ENCODE measurements at regions not wholly inside any gene's neighbourhood (a gene's known extent, or its start where the extent isn't known, plus 50 kb on each side); places are given as distances from the start of the nearest gene placed in this dataset.

GRCh38 chr1:5005171-5005570, 350.8 kb downstream of the AJAP1 start:
- DNase-seq (ENCODE audit: low spot score): no peak

DNA sequence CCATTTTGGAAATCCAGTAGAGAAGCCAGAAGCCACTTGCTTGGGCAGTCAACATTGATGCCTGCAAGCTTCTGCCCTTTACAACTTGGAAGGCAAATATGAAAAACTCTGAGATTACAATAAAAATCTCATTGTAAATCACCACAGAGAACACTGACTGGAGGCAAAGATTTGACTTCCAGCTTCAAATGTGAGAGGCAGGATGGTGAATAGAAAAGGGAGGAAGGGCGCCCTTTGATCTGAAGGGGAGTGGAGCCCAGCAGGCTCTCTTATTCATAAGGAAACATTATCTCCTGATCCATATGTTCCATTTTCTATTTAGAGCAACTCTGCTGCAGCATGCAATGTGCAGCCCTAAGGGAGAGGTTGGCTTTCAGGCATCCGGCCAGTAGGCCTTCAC, 348.3 kb downstream of the AJAP1 start:
- no peak for DNase-seq (ENCODE audit: low spot score)

GRCh38 chr1:5001466-5001865, 347.1 kb downstream of the AJAP1 start:
- no peak for DNase-seq (ENCODE audit: low spot score)

GRCh38 chr1:4986306-4986705, 331.9 kb downstream of the AJAP1 start:
- DNase-seq (ENCODE audit: low spot score): no peak

DNA sequence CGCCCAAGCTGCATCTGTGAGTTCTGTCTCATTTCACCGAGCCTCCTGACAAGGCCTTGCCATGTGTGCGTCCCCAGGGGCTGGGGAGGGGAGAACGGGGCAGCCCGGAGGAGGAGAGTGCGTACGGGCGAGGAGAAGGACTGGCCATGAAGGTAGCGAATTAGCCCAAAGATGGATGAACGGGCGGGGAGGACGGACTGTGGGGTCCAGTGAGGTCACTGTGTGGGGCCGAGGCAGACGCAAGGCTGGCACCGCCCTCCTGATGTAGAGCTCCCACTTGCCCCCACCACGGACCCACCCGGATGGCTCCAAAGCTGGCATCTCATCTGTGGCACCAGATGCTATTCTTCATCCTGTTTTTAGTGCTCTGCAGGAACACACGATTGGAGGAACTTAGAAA, 330.4 kb downstream of the AJAP1 start:
- DNase-seq (ENCODE audit: low spot score): no peak

DNA sequence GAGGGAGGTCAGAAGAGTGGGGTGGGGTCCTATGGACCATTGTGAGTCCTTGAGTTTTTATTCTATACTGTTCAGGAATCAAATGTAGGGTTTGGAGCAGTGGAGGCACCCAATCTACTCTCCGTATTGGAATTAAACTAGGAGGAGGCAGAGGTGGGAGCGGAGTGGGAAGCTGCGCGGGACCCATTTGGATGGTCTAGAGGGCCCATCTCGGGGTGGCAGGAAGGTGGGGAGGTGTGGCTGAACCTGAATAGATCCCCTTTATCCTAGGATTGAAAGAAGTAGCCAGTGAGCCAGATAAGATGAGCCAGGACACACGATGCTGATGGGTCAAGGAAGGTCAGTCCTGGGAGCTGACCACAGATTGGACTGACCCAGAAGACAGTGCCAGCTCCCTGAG, 325.8 kb downstream of the AJAP1 start:
- DNase-seq (ENCODE audit: low spot score): no peak

DNA sequence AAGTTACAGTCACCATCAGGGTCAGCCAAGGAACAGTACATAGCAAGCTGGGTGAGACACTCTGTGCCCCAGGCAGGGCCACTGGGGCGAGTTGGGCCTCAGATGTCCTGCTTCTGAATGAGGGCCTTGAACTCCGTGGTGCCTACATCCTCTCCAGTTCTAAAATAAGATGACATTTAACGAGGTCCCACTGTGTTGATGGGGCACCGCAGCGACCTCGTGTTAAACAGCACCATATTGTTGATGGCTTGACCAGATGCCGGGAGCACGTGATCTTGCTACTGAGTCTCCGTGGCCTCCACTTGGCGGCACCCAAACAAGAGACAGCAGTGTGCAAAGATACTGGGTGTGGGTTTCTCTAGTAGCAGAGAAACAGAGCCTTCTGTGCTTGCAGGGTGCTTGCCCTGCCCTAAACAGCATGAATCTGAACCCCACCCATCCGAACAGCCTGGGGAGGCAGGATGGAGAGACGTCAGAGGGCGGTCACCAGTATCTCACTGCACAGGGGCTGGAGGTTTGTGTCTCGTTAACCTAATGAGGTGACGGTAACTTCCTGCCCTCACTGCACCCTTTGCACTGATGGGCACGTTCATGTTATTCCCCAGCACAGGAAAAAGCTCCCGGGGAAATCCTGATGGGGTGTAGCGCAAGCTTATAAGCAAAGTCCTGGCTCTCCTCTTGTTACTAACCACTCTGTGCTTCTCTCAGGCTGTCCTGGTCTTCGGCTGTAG, 324.4 kb downstream of the AJAP1 start:
- no peak for DNase-seq (ENCODE audit: low spot score)

GRCh38 chr1:4977701-4978100, 323.3 kb downstream of the AJAP1 start:
- no peak for DNase-seq (ENCODE audit: low spot score)

DNA sequence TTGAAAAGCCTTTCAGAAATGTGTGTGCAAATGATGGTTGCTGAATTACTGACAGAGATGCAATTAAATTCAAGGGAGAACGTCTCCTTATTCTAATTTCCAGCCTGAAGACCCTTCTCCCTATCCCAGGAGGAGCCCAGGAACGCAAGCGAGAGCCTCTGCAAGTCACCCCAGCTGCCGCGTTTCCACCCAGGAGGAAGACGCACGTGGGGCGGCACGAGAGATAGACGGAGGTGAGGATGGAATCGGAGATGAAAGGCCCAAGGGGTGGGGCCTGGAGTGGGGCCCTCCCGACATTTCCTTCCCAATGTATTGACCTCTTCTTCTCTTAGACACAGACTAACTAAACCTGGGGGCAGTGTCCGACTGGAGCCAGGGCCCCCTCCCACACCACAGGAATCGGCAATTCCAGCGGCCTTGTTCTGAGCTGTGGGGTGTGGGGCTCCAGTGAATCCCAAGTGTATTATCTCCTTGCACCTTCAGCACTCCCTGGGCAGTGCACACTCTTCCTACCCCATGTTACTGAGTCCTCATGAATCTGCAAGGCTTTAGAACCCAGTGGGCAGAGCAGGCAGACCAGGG, 322.5 kb downstream of the AJAP1 start:
- DNase-seq (ENCODE audit: low spot score): no peak

DNA sequence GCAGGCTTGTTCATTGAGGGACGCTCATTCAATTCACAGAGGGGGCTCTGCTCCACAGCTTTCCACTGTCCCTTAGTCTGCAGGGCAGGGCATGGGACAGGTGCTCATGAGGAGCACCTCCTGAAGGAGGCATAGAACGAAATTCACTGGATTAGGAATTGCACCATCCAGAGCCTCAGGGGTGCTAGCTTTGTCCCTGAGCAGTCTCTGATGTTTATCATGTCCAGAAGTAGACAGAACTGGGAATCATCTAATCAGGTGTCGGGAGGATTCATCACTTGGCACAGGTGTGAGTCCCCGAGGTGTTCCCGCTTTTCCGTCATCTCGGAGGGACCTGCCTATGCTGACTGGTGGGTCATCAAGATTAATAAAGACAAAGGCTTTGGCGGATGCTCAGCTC, 321.4 kb downstream of the AJAP1 start:
- no peak for DNase-seq (ENCODE audit: low spot score)

DNA sequence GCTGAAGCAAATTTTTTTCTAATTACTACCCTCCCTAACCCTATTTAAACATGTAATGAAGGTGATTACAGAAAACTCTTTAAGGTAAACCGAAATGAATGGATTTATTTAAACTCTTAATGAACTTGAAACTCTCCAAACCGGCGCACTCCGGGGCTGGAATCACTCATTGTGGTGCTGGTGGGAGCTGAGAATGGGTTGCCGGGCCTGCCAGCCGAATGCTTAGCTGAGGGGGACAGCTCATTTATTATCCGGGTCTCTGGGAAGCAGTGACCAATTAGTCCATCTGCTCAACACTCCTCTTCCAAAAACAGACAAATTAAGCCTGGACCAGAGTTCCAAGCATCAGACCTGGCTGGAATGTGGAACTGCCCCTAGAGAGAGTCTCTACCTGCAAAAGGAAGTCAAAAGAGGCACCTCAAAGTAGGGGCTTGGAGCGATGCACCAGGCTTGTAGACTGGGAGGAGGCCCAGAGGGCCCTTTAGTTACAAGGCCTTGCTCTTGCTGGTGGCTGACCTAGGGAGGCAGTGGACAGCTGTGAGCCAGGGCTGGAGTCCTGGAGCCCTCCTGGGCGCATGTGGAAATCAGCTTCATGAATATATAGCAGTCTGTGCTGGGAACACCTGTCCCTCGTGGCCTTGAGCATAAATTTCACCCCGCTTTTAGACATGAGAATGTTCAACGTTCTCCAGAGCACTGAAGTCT, 320.7 kb downstream of the AJAP1 start:
- DNase-seq (ENCODE audit: low spot score): no peak

DNA sequence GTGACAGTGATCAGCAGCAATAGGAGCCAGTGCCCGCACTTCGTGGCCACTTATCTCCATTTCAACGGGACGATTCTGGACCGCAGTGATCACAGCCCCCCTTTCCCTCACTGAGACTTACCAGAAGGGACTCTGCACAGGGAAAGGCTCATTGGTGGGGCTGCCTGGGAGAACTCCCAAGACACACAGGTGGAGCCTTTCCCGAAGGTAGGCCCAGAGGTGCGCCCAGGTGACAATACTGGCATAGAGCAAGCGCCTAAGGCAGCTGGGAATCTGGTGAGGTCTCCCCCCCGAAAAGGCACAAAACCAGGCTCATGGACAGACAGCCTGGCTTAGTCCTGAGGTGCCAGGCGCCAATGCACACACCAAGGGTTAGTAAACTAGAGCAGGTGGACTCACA, 318.9 kb downstream of the AJAP1 start:
- DNase-seq (ENCODE audit: low spot score): no peak

DNA sequence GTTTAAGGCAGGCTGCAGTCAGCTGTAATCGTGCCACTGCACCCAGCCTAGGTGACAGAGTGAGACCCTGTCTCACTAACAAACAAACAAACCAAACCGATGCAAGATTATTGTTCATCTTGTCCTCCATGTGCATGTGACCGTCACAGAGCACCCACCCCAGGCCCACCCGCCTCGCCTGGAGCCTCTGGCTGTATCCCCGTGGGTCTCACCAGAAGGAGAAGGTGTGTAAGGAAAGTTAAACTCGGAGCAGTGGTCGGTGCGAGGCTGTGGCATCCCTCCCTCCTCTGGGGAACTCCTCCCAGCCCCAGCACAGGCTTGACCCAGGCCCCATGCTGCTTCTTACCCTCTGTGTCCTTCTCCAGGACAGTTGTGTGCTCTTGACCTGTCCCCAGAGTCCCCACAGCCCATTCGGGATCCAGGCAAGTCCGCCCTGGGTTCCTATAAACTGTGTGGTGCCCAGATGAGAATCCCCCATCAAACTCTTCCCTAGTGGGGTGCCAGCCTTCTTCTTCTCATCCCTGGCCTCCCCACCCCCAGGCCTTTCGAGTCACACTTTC, 318.4 kb downstream of the AJAP1 start:
- no peak for DNase-seq (ENCODE audit: low spot score)

DNA sequence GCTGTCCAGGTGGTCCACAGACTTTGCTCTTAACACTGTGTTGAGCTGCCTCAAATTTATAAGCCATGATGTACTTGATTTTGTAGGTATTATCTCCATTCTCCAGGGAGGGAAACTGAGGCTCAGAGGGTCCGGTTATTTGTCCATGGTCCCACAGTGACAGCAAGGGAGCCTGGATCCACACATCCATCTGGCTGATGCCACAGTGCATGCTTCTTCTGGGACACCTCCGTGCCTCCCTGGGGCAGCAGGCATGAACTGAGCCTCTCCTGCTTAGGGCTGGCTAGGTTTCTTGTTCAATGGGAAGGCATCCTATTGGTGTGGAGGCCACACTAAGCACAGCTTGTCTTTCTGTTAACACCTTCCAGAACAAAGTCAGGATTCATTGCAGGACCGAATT, 317.3 kb downstream of the AJAP1 start:
- DNase-seq (ENCODE audit: low spot score): no peak

GRCh38 chr1:4970532-4970931, 316.1 kb downstream of the AJAP1 start:
- no peak for DNase-seq (ENCODE audit: low spot score)

DNA sequence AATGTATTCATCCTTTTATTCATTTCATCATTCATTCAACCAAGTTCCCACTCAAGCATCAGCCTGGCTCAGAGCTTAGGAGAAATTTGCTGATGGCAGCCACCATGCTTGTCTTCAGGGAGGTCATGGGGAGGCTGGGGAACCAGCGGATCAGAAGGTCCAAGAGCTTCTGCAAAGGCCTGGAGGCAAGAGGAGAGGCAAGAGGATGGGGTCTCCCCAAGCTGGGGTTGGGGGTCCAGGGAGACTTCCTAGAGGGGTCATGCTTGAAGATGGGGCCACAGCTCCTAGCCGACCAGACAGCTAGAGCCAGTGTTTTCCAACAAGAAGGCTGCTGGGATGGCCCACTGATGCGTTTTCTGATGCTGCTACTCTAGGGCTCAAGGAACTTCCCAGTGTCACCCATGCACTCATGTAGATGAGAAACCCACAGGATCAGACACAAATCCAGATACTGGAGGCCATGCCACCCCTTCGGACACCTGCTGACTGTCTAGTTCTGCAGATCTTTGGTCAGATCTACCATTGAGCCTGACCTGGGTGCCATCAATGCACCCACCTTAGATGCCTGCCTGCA, 315.2 kb downstream of the AJAP1 start:
- no peak for DNase-seq (ENCODE audit: low spot score)

DNA sequence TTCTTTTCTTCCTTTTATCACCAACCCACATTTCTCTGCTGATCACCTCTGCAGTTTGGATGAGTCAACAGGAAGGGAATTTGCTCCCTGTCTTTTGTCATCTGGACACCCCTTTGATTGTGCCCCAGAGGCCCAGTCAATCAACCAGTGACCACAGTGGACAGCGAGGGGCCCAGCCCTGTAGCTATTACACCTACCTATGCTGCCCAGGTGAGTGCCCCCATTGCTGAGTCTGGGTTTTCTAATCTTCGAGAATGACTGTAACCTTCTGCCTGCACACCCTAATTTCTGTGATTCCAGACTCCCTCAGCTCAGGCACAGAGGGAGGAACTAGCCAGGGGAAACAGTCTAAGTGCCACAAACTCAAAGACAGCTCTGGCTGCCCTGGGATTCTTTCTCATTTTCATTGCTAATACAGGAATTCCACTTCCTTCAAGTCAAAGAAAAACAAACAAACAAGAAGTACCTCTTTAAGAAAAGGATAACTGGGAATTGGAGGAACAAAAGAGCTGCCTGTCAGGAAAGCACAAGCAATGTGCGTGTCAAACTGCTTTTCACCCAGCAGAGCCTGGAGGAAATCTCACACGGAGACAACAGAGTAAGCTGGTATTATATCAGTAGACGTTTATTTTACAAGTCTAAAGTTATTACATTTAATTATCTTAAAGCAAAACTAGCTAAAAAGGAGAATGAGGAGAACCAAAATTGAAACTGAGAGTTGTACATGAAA, 311.1 kb downstream of the AJAP1 start:
- no peak for DNase-seq (ENCODE audit: low spot score)

GRCh38 chr1:4964634-4965345, 310.4 kb downstream of the AJAP1 start:
- DNase-seq (ENCODE audit: low spot score): no peak

- no peak for DNase-seq (ENCODE audit: low spot score)
These were observed 308.8 kb downstream of the AJAP1 start for GRCh38 chr1:4963251-4963650.

- no peak for DNase-seq (ENCODE audit: low spot score)
These were observed 308.4 kb downstream of the AJAP1 start for GRCh38 chr1:4962836-4963235.

- DNase-seq (ENCODE audit: low spot score): no peak
These were observed 307.7 kb downstream of the AJAP1 start for GRCh38 chr1:4961935-4962645.

Data from hepatic stellate cell (primary cell).